Urothelium cell line (cell line): ENCODE measurements at regions not wholly inside any gene's neighbourhood (a gene's known extent, or its start where the extent isn't known, plus 50 kb on each side); places are given as distances from the start of the nearest gene placed in this dataset.

Source experiments
- DNase-seq: peaks from one replicate; pipeline ENCODE4 v3.0.0; 2011; ENCODE audit warnings: low spot score, mixed read lengths
- FAIRE-seq: peaks from 2 replicates; lab custom pipeline; 2011; peaks lifted over from hg19 to GRCh38; lab: Jason Lieb, UNC

DNA sequence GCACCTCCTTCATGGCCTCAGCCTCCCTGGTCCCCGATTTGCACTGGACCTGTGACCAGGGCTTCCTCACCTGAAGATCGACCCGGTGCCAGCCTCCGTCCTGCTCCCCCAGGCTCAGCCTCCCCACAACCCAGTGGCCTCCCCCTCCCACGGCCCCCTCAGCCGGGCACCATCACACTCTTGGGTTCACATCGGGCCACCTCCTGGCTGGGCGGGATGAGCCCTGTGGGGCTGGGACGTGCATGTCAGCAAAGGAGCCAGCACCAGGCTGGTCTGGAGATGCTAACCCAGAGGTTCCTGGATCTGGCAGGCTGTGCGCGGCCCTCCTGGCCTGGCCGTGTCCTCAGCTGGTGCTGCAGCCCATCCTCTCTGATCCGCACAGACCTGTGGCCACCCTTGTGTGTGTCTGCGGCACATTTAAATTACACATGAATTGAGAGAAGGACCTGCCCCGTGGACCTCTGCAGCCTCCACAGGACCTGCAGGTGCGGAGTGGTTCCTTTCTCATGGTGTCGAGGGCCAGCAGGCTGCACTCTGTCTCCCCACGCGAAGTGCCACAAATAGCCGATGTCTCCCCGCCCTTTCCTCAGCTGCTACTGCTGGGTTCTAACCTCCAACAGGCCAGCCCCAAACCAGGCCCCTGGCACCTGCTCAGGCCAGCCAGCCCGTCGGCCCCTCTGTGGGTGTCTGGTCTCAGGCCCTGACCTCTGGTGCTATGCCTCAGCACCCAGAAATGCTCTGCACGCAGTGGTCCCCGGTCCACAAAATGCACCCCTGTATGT is 237.5 kb downstream of the ERMARD start:
- FAIRE-seq (no peak), DNase-seq (no peak)

DNA sequence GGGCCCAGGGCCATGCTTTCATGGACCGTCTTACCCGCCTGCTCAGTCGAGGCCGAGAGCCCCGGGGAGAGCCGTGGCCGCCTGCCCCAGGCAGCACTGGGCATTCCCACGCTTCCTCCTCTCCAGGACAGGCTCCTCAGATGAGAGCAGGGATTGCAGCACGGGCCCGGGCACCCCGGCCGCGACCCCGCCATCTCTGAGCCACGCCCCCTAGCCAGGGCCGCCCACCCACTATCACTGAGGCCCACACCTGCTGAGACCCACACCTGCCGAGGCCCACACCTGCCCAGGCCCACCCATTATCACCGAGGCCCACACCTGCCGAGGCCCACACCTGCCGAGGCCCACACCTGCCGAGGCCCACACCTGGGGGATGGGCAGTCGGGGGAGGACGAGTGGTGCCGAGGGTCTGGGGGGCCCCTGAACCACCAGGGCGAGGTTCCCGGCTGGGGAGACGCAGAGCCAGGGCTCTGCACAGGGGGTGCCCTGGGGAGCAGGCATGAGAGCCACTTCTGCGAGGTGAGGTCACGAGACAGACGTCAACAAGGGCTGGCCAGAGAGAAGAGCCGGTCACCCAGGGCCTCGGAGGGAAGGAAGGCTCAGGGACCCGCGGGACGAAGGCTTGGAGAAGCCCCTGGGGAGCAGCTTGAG is 235.6 kb downstream of the ERMARD start:
- FAIRE-seq, result no peak
- DNase-seq, result no peak

DNA sequence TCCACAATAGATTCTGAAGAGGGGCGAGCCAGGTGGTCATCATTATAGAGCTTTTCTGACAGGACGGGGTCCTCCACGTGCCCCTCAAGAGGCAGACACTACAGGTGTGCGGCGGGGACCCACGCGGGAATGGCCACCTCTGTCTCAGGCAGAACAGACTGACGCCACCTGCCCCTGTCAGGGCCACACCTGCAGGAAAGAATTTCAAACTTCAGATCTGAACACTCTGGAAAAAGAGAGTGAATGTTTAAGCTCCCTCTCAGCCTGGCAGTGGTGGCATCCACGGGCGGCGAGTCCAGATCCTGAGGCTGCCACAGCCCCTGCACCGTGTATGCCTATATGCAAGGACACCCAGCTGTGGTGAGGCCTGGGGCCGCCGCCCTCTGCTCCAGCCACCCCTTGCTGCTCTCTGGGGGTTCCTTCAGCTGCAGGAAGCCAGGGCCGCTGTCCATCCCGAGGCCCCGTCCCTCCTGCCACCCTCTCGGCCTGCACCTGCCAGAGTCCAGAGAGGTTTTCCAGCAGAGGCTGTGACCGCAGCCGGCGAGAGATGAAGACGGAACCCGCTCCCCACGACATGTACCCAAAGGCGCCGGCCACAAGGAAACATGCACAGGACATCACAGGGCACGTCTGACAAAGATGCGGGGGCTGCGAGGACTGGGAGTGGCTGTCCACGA is 234.9 kb downstream of the ERMARD start:
- DNase-seq (no peak), FAIRE-seq (no peak)

DNA sequence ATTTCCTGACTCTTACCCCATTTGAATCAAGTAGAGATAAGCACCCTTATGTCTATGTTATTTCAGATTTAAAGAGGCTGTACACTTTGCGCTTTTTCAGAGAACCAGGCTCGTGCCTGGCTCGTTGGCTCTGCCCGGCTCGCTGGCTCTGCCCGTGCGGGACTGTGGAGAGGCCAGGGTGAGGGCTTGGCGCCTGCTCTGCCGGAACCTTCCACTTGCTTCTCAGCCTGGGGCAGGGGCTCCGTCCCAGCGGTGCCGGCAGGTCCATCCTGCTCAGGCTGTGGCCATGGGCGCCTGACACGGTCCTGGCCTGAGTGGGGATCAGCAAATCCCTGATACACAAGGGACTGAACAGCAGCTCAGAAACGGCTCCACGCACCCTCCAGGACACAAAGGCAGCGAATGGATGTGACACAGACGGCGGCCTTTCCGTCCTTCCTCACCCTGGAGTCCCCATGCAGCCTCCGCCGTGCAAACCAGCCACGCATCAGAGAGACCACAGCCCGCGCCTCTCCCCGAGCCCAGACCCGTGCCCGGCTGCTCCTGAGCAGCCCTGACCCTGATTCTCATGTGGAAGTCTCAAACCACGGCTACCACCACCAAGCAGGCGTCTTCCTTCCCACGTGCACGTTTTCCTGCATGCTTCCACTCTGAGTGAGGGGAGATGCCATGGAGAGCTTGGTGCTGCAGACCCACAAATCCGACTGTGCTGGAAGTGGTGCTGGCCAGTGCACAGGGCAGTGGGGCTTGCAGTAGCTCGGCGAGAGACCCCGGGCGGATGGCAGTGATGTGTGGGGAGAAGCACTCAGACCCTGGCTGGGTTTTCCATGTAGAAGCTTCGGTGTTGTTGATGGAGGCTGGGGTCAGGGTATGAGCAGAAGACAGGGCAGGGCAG is 233.9 kb downstream of the ERMARD start:
- no peak for DNase-seq
- no peak for FAIRE-seq

DNA sequence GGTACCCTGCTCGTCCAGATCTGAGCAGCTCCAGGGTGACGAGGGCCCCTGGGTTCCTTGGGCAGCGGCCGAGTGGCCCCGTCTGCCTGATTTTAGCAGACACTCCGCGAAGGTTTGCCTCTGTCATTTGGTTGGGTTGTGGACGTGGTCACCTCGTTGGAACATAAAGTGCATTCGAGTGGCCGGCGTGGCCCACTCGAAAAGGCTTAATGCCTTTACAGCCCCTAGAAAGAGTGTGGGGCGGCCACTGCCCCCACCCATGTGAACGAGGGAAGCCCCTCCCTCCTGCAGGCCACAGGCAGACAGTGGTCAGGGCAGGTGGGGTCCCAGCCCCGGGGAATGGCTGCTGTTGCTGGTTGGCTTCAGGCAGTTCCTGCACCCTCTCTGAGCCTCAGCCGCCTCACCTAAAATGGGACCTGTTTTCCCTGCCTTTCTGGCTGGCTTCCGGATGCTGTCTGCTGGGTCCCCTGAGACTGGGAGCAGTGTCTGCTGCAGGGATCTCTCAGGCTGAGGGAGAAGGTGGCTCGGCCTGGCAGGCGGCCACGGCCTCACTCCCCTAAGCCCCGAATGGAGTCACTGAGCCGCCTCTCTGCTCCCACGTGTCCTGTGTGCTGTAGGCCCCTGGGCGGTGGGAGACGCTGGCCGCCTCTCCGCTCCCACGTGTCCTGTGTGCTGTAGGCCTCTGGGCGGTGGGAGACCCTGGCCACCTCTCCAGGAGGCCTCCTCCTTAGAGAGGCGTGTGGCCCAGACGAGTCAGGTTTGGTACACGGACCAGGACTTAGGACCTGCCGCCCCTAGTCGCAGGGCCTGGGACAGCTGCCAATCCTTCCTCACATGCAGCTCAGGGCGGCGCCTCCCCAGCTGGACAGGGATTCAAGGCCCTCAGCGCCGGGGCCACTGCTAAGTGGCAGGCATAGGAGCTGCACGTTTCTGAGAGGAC is 233.0 kb downstream of the ERMARD start:
- DNase-seq (no peak), FAIRE-seq (no peak)

DNA sequence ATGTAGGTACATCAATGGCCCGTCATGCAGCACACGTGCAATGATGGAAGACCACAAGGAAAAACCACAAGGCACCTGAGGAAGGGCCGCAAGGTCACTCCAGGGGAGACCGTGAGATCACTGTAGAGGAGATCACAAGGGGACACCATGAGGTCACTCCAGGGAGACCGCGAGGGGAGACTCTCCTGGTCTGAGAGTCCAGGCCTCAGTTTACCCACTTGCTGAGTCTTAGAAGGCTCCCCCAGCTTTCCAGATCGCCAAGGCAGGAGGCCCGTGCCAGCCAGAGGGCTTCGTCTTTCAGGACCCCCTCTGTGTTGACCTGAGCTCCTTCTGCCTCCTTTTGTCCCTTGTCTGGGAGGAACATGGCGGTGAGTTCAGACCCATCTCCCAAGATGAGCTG is 232.2 kb downstream of the ERMARD start:
- FAIRE-seq (no peak), DNase-seq (no peak)

DNA sequence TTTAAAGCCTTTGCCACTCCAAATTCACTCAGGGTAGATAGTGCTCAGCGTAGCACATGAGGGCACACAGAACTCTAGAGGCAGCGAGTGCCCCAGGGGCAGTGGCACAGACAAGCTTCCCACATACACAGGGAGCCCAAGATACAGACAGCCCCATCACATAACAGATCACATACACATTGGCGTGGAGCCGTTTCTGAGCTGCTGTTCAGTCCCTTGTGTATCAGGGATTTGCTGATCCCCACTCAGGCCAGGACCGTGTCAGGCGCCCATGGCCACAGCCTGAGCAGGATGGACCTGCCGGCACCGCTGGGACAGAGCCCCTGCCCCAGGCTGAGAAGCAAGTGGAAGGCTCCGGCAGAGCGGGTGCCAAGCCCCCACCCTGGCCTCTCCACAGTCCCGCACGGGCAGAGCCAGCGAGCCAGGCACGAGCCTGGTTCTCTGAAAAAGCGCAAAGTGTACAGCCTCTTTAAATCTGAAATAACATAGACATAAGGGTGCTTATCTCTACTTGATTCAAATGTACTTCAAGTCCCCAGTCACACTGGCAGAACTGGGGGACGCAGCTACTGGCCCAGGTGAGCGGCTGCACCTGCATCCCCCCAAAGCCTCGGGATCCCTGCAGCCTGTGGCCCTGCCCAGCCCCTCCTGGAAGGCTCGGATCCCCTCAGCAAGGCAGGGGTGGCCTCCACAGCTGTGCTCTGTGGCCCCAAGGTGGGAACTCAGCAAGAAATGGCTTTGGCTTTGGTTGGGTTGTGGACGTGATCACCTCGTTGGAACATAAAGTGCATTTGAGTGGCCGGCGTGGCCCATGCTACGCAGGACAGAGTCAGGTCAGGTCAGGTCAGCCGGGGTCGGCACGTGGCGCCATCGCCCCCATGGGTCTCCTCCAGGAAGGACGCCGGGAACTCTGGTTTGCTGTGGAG is 231.3 kb downstream of the ERMARD start:
- FAIRE-seq, result no peak
- no peak for DNase-seq

DNA sequence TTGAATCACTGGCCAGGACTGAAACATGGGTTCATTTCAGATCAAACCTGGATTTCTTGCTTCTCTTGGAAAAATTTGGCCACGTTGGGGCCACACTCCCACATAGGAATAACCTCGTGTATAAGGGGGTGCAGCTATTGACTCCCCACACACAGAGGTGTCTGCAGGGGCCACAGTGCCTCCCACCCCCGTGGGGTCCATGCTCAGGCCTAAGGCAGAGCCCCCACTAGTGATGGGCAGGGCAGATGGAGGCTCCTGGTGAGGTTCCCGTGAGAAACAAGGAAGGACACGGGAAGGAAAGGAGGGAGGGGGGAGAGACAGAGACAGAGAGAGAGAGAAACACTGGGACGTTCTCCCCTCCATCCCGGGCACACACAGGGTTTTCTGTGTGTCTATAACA is 230.5 kb downstream of the ERMARD start:
- DNase-seq, result no peak
- no peak for FAIRE-seq

DNA sequence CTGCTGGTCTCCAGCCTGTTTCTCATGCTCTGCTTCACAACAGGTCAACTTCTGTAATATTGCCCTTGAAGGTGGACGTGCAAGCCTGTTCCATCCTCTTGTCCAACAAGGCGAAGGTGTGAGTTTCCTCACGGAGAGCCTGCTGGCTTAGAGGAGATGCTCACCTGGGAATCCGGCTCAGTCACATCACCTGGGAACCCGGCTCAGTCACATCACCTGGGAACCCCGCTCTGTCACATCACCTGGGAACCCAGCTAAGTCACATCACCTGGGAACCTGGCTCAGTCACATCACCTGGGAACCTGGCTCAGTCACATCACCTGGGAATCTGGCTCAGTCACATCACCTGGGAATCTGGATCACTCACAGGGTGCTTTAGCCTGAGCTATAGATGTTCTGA is 230.1 kb downstream of the ERMARD start:
- DNase-seq, result no peak
- FAIRE-seq, result no peak

DNA sequence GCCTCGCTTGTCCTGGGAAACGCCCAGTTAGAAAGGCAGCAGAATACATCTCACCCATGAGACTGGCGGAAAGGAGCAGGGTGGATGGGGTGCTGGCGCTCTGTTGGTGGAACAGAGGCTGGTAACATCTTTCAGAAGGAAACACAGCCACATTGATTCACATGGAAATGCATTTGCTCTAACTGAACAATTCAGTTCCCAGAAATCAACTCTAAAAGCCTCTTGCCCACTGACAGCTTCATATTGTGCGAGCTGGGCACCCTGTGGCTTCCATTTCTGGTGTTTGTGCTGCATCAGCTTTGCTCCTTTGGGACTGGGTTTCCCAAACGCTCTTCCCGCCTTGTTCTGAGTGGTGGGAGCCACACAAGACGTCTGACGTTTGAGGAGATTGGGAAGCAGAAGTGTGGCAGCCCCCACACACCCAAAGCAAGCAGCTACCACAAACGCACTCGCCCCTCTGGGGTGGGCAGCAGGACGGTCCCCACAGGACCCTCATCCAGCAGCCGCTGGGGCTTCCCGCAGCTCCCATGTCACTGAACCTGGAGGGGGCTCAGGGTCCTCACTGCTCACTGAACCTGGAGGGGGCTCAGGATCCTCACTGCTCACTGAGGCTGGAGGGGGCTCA is 229.5 kb downstream of the ERMARD start:
- DNase-seq (no peak), FAIRE-seq (no peak)

DNA sequence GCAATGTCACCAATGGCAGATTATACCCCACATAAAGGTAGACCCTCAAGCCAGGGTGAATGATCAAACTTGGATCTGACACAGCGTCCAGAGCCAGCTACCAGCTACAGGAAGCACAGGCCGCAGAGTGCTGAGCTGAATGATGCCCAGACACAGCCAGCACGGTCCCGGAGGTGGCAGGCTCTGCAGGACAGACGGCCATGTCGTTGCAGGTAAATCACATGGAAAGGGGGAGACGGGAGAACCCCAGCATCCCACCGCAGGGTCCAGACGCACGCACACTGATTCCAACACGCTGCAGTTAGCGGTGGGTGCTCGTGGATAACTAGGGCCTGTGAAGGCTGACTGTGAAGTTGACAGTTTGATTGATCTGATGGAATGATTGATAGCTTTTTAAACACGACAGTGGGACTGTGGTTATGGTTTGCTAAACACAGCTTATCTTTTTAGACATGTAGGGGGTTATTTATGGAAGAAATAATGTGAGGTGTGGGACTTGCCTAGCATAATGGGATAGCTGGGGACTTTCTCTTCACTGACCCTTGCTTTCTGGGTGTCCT is 228.5 kb downstream of the ERMARD start:
- DNase-seq, result no peak
- FAIRE-seq, result no peak

DNA sequence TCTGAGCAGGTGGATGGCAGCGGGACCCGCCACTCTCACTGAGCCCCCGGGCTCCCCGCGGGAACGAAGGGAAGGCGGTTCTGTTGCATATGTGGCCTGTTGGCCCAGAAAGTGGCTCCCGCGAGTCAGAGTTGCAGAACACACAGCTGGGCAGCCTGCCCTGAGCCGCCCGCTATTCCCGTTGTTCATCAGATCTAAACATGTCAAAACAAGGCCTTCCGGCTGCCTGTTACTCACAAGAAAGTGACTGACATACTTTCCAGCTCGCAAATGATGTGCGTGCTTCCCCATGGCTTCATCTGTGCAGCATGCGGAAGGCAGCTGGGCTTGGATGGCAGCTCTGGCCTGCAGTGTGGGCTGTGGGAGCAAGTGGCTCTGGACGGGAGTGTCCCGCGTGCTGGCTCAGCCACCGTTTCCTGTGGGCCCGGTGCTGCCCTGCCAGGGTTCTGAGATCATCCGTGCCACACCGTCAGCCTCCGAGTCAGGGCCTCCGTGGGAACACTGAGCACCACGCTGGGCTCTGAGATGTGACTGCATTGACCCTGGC is 227.3 kb downstream of the ERMARD start:
- DNase-seq (no peak), FAIRE-seq (no peak)

DNA sequence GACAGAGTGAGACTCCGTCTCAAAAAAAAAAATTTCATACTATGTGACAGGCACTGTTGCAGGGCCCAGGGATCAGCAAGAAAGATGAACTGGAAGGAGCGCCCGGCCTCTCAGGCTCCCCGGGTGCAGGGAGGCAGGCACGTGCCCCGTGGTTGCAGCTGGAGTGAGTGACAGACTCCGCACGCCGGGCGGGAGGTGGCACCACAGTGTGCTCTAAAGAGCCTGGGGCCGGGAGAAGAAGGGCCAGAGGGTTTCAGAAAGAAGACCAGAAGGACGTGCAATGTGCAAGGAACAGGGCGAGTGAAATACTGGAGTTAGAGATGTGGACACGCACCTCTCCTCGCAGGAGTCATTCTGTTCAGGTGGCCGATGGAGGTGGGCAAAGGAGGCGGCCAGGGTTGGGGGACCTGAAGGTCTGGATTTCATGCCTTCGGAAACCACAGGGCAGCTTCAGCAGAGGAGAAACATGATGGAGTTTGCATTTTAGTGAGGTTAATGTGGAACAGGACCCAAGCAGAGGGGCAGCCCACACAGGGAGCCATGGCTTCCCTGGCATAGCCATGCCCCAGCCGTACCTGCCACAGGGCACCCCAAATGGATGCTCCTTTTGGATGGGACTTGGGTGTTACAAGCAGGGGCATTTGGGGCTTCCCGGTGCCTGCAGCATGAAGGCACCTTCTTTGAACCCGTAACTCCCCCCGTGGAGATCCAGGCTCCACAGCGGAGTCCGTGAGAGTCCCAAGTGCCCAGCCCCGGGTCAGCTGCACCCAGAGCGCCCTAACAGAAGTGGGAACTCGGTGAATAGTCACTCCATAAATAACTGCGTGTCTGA is 226.2 kb downstream of the ERMARD start:
- FAIRE-seq, result no peak
- no peak for DNase-seq

DNA sequence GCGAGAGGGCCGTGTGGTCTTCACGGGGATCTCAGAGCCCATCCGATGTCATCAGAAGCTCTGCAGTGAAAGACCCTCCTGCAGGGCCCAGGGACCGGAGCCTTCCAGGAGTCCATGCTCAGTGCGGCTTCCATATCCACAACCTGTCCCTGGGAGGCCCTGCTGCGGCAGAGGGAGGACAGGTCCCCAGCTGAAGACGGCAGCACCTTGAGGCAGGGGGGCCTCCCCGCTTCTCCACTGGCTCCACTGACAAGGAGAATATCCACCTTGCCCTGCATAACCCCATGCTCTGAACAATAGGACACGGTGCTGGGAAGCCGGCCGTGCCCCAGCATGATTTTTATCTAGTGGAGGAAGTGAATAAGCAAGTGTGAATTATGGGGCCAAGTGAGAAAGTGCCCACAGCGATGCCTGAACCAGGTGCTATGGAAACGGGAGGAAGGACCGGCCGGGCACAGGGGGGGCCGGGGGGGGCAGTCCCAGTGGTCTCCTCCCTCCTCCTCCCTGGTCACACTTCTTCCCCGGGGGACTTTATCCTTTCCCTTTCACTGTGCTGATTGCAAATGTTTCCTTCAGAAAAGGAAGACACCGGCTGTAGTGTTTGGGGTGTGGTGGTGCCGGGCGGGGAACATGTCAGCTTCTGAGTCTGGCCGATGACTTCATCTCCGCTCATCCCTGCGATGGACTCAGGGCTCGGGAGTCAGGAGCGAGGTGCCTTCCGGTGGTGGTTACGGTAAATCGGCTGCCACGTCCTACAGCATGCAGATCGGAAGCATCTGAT is 225.1 kb downstream of the ERMARD start:
- FAIRE-seq (no peak), DNase-seq (peak; percentile 45)

DNA sequence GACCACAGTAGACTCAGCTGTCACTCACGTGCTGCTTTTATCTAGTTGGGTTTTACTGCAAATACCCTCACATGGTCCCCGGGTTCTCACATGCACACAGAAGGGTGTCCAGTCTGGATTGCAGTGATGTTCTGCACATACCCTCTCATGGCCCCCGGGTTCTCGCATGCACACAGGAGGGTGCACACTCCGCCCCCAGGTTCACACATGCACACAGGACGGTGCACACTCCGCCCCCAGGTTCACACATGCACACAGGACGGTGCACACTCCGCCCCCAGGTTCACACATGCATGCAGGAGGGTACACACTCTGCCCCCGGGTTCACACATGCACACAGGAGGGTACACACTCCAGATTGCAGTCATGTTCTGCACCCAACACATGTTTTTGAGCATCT is 224.3 kb downstream of the ERMARD start:
- DNase-seq, result no peak
- no peak for FAIRE-seq

DNA sequence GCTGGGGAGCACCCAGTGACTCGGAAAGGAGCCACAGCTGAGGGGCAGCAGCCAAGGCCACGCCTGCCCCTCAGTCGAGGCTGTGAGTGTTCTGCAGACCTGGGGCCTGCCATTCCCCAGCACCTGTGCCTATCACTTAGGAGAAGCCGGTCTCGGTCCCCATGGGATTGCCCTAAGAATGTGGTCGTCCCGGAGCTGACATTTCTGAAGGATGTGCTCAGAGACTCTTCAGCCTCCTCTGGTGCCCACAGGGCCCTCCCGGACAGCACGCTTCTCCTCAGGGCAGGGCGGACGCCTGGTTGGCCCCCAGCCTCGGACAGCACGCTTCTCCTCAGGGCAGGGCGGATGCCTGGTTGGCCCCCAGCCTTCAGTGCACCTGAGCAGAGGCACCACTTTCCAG is 223.9 kb downstream of the ERMARD start:
- FAIRE-seq (no peak), DNase-seq (no peak)
